Non-pigmented ciliary epithelial cell (primary cell): ENCODE measurements at regions not wholly inside any gene's neighbourhood (a gene's known extent, or its start where the extent isn't known, plus 50 kb on each side); places are given as distances from the start of the nearest gene placed in this dataset.

Source experiments
- DNase-seq: peaks from one replicate; pipeline ENCODE4 v3.0.0-alpha.2; 2010; ENCODE audit warnings: low read depth

DNA sequence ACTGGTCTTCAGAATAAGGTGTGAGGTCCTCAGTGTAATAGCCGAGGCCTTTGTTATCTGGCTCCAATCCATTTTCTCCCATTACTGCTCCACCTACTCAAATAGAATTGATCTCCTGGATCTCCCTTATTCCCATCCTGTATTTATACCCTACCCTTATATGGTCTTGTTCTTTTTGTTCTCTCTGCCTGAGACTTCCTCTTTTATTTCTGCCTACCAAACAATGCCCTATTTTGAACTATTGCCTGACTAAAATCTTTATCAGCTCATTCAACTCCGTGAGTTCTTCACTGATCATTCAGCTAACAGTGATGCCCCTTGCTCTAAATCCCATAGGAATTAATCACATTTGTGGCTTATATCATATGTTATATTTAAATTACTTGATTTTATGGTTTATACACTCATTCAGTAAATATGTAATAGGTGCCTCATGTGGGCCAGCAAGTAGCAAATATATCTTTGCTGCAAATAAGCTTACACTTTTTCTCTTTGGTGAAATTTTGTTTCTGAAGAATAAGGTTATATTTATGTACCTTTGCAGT lies 417.5 kb upstream of the MEF2C start:
- no peak for DNase-seq

DNA sequence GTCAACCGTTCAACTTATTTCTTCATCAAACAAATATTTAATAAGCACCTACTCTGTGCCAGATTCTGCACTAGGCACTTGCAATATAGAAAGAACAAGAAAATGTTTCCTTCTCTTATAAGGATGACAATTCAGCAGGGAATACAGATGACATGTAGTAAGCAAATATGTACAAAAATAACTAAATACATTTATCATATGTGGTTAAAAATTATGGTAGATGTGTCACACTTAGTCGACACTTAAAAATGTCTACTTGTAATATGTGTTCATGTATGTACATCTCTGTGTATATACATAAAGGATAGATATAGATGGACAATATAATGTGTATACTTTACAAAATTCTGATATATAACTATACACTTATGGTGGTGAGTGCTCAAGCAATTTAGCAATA lies 417.0 kb upstream of the MEF2C start:
- DNase-seq, result no peak

- DNase-seq, result no peak
Measured at GRCh38 chr5:89297066-89297465, 414.1 kb upstream of the MEF2C start.

DNA sequence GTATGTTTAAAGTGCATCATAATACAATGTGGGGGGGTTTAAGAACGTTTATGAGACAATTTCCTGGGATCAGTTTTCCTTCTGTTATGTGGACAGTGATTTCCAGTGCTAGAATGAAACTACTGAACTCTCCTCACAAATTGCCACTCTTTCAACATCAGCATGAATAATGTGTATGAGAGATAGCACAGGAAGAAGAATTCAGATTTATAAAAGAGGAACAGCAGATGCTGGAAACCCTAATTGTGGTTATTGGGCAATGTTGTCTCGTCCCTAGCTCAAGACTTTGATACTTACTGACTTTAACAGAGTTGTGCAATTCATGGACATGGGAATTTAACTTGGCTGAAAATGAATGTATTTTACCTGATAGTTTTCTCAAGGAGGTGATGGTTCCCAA lies 410.8 kb upstream of the MEF2C start:
- DNase-seq, result no peak

- no peak for DNase-seq
Measured at GRCh38 chr5:89292487-89292886, 409.5 kb upstream of the MEF2C start.

DNA sequence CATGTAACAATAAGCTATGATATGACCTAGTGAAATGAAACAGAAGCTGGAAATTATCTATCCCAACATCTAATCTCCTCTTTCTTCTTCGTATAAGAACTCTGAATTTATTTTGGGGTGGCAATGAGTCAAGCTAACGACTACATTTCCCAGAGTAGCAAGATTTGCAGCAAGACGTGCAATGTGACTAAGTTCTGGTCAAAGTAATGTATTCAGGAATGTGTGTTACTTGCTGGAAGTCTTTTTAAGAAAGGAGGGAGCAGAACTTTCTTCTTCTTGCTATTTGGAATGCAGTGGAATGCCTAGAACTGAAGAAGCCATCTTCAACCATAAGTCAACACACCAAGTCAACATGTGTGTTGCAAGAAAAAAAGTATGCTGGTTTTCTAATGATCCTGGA lies 406.6 kb upstream of the MEF2C start:
- peak; percentile 47 for DNase-seq

- DNase-seq, result no peak
Measured at GRCh38 chr5:89287964-89288363, 405.0 kb upstream of the MEF2C start.

- DNase-seq, result no peak
Measured at GRCh38 chr5:89286320-89286719, 403.3 kb upstream of the MEF2C start.

GRCh38 chr5:89283728-89284493 lies 400.9 kb upstream of the MEF2C start:
- DNase-seq, result no peak

- peak; percentile 68 for DNase-seq
Measured at GRCh38 chr5:89282554-89283510, 399.8 kb upstream of the MEF2C start.

DNA sequence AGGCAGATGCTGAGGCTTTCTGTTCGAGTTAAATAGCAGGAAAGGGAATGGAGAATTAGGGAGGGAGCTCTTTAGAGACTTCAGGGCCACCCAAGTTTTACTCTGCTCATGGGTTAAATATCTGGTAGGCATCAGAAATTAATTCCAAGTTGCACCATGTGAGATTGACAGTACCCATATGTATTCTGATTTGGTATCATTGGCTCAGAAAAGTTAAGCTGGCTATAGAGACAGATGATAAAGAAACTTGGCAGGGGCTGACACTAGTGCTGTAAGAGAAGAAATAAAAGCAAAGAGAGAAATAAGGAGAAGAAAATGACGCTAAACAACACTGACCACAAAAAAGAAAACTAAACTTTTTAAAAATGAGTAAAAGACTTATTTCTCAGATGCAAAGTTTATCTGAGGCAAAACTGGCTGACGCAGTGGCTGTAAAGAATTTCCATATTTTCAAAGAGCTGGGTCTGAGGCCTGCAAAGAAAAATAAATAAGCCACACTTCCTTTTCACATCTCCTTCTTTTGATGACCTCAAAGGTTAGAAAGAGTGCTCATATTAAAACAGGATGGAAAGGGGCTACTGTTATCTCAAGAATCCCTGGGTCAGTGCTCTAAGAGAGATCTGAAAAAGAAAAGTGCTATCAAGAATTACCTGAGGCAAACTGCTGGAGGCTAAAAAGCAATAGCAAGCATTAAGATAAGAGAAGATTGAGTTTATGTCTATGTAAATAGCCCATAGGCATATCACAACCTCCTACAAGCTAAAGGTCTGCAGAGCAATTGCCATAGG lies 399.0 kb upstream of the MEF2C start:
- no peak for DNase-seq

- DNase-seq, result no peak
Measured at GRCh38 chr5:89281211-89281610, 398.2 kb upstream of the MEF2C start.

- DNase-seq, result no peak
Measured at GRCh38 chr5:89280103-89281037, 397.4 kb upstream of the MEF2C start.

DNA sequence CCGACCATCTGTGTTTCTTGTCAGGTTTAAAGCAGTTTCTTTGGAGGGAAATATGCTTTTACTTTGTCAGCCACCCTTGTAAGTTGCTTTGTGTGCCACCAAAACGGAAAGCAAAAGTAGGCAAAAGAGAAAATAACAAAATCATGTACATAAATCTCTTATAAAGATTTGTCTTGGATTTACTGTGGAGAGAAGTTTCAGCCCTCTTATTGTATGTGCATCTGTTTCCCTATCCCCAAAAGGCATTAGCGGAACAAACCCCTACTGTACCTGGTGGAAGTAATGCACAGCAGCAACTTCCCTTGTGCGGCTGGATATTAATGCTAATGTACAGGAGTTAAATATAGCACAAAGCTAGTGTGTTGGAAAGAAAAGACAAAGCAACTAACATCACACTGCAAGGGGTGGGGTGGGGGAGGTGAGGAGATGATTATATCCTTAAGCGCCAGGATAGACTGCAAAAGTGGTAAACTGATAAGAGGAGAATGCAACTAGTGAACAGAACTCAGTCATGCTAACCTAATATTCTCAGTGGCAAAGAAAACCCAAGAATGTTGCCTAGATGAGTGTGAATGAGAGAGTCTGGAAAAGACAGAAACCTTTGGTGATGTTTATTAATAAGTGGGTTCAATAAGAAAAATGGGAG lies 396.5 kb upstream of the MEF2C start:
- no peak for DNase-seq

DNA sequence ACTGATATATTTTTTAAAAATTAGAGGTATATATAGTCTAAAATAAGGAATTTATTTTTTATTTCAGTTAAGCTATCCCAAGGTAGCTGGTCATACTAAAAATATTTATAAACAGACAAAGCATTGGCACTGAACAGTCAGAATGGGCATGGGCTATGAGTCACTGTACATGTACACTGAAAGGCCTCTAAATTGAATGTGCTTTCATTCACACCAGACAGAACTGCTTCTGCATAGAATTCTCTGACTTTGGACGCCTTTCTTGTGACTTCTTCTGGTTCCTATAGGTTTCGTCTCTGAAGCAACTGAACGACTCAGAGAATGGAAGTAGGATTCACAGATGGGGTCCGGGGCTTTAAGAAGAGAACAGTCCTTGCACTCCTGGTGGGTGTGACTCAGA lies 394.8 kb upstream of the MEF2C start:
- no peak for DNase-seq

DNA sequence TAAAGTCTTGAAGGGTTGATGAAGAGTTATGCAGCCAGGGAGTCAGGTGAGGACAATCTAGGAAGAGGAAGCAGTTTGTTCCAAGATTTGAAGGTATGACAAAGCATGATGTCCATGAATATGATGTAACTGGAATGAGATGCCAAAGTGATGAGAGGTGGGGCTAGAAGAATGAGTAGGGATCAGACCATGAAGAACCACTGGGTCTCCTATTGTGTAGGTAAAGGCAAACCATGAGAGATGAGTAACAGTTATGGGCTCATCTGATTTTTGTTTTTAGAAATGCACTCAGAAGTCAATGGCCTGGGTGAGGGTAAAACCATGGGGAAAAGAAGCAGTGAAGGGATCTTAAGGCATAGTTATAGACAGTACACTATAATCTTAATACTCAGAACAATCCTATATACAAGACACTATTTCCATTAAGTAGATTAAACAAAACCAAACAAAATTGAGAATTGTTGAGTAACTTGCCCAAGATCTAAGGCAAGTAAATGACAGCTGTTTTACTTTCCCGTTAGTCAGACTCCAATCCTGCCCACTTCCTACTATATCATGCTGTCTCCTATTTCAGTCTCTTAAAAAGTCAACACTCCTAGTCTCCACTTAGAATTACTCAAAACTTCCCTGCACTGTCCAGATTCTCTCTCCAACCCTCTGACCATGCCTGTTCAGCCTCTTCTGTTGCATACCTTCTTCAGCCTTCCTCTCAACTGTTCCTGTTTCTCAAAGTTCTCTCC lies 393.8 kb upstream of the MEF2C start:
- no peak for DNase-seq

- no peak for DNase-seq
Measured at GRCh38 chr5:89275066-89275855, 392.3 kb upstream of the MEF2C start.

DNA sequence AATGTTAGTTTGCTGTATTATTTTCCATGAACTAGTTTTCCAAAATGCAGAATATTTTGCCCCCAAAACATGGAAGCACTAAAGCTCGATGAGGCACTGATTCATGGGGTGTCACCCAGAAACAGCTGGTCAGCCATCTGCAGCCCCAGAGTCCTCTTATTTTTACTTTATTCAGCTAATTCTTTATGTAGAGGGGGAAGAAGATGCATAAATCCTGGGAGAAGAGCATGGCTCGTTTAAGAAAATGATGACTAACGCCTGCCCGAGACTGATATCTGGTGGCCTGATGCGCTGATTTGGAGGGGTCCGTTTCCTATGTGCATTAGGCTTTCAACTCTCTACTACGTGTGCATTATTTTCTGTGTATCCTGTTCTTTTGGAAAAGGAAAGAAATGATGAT lies 390.3 kb upstream of the MEF2C start:
- DNase-seq, result no peak

DNA sequence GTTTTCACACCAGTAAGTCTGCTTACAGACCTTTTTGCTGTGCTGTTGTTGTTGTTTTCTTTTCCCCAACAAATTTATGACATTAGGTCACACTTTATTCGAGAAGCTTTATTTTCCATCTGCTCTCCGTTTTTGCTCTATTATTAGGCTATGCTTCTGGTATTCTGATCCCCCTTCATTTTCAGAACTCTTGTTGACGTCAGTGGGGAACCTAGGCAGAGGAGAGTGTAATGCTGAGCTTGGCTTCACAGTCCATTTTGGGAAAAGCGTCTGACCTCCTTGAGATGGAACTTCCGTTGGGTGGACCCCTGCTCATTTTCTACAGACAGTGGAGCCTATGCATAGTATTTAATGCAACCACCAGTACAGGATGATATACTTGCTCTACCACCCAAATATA lies 387.9 kb upstream of the MEF2C start:
- DNase-seq, result no peak
